ENCODE measurements at regions not wholly inside any gene's neighbourhood (a gene's known extent, or its start where the extent isn't known, plus 50 kb on each side); places are given as distances from the start of the nearest gene placed in this dataset.
"Not testable (repeated sequence)": the region's sequence is repeated elsewhere in the genome, so short reads cannot be mapped to it uniquely, and the experiment has no call there.

DNA sequence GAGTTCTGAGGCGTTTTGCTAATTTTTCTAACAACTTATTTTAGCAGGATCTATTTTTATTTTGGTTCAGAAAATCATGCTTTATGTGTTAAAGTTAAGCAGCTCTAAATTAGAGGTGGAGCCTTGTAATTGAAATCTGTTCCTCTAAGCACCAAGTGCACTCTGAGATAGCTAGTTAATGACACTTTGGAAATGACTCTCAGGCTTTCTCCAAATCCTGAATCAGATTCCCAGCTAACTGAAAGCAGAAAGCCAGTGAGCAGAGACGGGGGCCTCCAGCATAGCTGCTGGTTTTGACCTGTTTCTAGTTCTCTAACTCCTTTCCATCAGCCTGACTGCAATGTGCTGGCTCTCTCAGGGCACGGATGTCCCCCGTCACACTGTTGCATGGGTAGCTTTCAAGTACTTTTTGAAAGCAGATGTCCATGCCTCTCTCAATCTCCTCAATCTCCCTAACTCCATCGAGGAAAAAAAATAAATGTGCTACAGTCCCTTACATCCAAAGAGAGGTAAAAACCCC is 326.5 kb downstream of the SATB2 start:
- no peak for DNase-seq

DNA sequence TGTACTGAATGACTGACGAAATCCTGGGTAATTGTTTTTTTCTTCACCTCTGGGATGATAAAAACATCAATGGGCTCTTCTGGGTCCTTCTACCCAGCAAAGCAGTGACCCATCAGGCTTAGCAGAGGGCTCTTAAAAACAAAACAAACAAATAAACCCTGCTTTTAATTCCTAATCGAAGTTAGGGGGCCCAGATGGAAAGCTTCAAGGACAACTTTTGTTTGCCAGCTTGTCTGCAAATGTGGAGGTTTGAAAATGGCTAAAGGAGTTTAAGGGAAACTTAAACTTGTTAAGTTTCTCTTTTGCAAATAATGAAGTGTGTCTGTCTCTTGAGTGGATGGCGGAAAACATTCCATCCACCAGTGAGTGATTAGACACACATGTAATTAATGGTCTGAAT is 327.2 kb downstream of the SATB2 start:
- no peak for DNase-seq

DNA sequence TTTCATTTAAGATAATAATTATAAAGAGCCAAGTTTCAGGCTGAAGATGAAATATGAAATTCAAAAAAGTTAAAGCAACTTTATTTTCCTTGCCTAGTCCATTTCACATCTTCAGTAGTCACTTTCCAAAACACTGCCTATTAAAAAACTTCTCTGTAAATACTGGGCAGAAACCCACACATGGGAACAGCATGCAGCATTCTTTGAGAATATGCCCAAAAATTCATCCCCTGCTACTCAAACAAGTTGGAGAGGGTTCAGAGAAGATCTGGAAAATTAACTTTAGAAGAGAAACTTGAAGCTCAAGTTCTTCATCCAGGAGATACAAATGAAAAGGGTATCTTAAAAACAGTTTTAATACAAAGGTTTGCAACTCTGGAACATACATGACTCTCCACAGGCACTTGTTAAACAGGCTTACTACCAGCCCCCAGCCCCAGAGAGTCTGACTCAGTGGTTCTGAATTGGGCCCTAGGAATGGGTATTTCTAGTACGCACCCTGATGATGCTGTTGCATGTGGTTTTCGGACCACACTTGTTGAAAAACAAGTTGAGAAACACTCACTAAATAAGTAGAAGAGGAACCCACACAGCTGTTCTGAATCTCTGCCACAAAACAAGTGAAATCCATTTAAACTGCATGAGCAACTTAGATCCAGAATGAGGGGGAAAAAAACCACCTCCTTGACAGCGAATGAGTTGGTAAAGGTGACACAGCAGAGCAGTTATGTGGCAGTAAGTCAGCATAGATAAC is 329.1 kb downstream of the SATB2 start:
- DNase-seq = no peak

DNA sequence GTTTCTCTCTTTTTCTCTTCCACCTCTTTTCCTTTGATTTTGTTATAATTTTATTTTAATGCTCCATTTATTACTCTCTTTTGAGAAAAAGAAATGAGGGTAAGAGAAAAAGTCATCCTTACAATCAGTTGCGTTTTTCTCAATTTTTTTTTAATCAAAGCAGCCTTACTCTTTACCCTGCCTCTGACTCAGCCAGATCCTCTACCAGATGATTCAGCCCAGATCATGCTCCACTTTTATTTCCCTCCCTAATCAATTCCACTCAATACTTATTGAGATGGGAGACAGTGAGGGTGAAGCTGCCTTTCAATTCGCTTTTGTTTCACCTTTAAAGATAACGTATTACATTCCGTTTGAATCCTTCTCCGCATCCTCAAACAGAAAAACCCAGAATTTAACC is 337.9 kb downstream of the SATB2 start:
- no peak for DNase-seq

DNA sequence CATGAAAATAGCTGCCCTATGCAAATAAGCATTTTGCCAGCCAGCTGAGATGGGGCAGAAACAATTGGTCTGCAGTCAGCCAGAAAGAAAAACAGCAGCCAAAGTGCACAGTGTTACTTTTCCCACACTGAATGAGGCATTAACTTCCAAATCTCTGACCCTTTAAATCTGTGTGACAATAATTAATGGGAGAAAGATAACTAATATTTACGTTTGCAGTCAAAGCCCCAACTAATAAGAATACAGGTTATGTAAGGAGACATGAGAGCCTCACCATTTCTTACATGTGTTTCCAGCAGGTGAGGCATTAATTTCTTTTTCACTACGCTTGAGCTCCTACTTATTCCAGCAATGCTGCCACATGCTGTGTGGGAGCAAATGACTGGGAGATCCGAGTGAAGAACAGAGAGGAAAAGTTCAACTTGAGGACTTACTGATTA is 339.0 kb downstream of the SATB2 start:
- no peak for DNase-seq

DNA sequence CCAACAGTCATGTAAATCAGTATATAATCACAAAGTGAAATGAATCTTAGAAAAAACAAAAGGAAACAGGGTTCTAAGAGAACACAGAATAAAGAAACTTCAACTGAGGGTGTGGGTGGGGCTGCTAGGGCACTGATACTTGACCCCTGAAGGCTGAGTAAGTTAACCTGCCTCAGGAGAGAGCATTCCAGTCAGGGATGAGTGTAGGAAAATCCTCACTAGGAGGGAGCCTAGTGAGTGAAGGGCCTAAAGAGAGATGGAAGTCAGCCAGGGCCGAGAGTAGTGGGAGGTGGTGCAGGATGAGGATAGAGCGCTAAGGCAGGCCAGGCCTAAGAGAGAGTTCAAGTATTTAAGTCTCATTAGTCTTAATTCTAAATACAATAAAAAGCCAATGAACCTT is 342.6 kb downstream of the SATB2 start:
- DNase-seq = no peak

DNA sequence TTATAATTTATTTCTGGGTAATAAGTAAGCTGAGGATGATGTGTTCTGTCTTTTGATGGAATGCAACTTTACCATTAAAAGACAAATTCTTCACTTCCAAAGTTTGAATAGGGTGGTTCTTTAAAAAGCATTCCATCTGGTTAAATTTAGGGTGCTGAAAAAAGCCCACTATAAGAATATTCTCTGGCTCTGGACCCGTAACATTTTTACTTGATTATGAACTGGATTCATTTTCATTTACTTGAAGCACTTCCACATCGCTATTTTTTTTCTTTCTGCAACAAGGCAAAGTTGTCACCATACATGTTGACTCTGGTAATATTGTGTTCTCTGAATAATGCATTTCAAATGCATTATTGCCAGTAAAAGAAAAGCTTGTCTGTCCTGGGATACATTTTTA is 344.6 kb downstream of the SATB2 start:
- no peak for DNase-seq

DNA sequence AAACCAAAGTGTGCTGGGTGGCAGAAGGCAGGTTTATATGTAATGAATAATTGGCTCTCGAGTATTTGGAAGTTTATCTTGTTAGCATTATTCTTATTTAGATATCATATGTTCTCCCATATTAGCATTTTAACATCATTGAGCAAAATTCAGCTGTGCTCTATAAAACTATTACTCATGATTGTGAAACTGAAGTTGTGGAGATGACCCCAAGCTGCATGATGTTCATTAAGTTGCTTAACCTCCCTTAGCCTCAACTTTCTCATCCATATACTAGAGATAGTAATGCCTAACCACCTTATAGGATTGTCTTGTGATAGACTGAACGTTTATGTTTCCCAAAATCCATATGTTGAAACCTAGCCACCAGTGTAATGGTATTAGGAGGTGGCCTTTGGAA is 346.3 kb downstream of the SATB2 start:
- DNase-seq = no peak

DNA sequence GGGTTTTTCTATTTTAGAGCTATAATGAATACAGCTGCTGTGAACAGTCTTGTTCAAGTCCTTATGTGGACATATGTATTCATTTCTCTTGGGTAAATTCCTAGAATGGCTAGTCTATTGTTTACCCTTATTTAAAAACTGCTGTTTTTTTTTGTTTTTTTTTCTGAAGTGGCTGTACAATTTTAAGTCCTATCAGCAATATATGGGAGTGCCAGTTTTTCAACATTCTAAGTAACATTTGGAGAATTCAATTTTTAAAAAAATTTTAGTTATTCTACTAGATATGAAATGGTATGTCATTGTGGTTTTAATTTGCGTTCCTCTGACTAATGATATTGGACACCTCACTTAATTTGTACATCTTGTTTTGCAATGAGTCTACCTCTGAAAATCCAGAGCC is 349.7 kb downstream of the SATB2 start:
- no peak for DNase-seq

DNA sequence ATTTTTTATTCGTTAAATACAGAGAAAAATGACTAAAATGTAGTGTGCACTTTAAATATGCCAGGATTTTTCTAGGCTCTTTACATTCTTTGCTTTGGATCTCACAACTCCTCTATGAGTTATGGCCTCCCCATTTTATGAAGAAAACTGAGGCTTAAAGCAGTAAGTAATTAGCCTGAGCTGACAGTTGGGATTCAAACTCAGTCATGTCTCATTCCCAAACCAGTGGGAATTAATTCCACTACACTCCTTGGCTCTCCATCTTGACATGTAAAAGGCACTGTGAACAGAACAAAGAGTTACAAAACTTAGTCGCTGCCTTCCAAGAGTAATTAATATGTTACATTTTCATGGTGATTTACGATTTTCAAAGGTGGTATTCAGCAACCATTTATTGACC is 351.9 kb downstream of the SATB2 start:
- no peak for DNase-seq

DNA sequence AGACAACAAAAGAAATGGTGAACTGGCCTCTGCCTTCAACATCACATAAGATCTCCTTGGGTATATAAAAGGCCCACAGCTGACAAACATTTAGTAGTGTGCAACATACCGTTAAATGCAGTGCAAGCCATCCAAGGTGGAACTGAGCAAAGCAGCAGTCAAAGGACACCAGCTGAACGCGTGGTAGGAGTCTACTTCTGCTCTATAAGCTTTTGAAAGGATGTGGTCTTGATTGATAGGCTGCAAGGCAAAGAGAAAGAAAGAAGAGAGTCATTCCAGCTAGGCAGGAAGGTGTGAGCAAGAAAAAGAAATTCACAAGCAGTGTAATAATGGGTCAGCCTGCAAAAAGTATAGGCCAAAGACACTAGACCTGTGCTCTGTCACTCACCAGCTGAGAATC is 356.3 kb downstream of the SATB2 start:
- no peak for DNase-seq

DNA sequence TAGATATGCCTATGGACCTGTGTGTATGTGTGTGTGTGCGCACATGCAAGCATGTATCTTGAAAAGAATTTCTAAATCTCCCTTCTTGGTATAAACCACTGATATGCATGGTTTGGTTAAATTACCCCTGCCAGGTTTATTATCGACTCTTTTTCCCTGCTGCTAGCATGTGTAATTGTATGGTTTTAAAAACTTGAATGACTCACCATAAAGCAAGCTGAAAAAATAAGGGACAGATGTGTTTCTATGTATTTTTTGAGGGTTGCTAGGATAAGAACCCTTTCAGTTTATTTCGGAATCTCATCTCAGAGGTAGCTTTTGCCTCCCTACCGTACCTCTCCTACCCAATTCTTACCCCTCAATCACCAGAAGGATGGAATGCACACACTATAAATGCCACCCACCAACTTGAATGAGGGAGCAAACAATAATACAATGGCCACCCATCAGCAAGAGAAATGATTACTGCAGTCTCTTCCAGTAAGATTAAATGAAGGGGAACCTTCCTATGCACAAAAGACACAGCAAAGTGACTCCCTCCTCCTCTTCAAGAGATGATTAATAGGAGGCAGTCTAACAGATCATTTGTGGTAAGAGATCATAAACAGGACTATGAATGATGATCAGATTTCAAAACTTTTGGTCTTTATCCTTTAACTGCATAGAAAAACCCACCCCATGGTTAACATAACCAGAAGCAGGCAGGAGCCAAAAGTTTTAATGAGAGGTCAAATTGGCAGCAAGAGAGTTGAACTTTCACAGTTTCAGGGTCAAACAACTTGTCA is 357.2 kb downstream of the SATB2 start:
- DNase-seq = no peak

DNA sequence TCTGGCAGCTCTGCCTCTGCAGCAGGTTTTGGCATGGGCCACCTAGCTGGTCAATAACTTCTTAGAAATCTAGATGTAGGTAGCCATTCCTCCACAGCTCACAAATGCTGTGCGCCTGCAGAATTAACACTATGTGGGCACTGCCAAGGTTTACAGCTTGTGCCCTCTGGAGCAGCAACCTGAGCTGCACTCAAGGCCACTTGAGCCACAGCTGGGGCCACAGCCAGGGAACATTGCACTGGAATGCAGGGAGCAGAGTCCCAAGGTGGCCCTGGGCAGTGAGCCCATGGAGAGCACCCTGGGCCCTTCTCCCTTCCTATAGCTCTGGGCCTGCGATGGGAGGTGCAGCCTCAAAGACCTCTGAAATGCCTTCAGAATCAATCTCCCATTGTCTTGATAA is 365.3 kb downstream of the SATB2 start:
- DNase-seq = no peak

DNA sequence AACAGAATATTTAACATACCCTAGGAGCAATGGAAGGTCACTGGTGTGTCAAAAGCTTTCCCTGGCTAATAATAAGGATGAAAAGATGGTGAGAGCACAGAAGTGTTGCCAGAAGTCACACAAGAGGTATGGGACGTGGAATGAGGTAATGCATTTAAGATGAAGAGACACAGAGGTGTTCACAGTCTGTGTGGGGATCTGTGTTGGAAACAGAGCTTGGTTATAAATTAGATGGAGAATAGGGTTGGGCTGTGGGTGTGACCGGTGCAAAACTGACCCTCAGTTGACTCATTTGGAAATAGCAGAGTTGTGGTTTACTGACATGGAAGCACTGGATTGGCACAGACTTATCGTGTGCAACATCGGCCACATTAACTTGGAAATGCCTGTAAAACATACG is 372.5 kb downstream of the SATB2 start:
- no peak for DNase-seq

DNA sequence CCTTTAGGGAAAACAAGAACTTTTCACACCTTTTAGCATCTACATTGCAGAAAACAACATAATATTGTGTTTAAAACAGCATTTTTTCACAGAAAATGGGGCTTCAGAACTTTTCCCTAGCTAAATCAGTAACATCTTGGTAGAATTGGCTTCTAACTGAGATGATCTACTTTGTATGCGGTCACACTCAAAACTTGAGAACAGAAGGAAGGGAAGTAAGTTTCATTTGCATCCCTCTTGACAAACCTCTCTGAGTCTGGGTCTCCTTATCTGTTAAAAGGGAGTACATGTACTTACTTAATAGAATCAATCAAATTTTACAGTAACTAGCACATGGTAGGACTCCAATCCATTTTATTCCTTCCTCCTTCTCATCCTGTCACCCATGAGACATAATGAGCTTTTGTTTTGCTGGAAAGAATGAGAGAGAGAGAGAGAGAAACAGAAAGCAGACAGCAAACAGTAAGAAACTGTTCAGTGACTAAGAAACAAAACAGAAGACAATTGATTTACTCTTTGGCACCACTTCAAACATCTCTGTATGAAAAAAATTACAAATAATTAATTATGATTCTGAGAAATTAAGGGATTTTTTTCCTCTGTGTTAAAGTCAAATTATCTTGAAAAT is 387.3 kb downstream of the SATB2 start:
- DNase-seq = no peak

DNA sequence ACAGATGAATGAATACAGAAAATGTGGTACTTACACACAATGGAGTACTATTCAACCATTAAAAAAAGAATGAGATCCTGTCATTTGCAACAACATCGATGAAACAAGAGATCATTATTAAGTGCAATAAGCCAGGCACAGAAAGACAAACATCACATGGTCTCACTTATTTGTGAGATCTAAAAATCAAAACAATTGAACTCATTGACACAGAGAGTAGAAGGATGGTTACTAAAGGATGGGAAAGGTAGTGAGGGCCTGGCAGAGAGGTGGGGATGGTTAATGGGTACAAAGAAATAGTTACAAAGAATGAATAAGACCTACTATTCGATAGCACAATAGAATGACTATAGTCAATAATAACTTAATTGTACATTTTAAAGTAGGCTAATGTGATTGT is 393.5 kb downstream of the SATB2 start:
- DNase-seq = no peak

DNA sequence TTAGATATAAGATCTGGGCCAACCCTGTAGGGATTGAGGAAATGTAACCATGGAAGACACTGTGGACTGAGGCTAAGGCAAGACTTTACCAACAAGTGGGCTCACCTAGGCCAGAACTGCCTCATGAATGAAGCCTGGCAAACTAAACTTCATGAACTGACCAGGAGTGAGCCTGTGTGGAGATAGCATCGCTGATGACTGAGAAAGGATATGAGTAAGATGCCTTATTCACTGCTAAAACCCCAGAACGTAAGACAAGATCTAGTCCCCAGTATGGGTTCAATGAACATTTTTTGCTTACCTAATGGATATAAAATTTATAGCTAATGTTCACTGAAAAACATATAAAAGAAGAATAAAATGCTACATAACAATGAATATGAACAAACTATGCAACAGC is 399.8 kb downstream of the SATB2 start:
- no peak for DNase-seq

DNA sequence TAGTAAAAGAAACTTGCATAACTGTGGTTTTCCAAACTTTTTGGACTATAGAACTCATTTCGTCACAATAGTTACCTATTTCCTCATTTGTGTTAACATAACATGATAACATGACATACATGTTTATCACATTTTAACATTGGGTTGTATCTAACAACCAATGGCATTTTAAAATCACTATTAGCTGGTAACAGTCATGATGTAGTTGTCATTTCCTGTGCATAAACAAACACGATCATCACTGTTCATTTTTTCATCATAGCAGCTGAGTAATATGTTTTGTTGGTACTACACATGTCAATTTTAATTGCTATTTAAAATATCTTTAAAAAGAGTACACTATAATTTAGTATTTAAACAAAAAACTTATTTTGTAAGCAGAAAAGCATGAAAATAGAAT is 402.4 kb downstream of the SATB2 start:
- DNase-seq = no peak

DNA sequence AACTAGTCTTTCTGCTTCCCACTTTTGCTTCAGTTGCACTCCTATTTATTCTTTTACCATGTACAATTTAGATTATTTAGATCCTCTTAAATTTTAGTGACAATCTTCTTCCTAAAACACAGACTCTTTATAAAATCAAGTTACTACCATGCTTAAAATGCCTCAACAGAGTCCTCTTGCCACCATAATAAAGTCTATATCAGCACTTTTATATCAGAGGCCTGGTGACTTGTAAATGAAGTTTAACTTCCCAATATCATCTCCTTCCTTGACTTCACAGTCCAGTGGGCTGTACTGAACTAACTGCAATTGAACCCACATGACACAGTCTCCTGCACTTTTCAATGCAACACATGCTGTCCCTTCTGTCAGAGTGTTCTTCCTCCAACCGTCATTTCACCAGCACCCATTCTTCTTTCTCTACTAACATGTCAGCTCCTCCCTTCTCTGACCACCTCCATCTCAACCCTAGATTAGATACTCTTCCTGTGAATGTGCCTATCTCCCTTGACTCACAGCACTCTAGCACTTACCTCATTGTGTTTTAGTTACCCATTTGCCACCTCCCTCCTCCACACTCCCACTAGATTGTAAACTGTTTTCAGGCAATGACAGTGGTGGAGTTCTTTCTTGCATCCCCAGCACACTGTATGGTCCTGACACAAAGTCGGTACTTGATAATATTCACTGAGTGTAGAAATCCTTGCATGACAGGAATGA is 414.9 kb downstream of the SATB2 start:
- DNase-seq = no peak

DNA sequence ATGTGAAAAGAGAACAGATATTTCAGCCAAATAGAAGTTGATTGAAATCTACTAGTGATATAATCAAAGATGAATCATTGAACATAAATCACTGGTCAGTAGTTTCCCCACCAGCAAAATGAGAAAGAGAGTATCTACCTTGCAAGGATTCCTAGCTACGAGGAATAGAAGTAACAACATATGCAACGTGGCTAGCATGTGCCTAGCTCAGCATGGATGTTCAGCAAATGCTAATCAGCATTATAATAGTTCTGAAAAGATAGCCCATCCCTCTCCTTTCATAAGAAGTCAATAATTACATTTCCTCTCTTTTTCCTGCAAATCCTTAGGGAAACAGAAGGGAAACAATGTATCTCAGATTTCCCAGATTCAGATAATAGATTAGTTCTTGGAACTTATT is 417.2 kb downstream of the SATB2 start:
- no peak for DNase-seq

DNA sequence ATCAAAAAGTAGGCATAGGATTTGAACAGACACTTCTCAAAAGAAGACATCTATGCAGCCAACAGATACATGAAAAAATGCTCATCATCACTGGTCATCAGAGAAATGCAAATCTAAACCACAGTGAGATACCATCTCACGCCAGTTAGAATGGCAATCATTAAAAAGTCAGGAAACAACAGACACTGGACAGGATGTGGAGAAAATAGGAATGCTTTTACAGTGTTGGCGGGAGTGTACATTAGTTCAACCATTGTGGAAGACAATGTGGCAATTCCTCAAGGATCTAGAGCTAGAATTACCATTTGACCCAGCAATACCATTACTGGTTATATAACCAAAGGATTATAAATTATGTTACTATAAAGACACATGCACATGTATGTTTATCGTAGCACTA is 424.0 kb downstream of the SATB2 start:
- DNase-seq = not testable (repeated sequence)

DNA sequence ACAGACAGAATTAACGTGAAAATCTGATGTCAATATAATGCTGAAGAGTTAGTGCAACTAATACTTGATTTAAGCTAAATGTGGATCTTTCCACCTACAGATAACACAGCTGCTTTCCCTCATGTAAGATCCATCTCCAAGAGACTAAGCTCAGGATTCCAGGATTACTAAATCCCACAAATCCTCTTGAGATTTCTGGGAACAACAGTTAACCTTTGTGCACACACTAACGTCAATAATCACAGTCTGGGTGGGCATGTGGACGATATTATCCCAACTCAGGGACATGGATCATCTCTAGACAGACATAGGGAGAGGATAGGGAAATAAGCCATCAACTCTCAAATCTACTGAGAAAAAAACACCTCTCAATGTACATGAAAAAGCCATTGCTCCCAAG is 432.6 kb downstream of the SATB2 start:
- DNase-seq = no peak

DNA sequence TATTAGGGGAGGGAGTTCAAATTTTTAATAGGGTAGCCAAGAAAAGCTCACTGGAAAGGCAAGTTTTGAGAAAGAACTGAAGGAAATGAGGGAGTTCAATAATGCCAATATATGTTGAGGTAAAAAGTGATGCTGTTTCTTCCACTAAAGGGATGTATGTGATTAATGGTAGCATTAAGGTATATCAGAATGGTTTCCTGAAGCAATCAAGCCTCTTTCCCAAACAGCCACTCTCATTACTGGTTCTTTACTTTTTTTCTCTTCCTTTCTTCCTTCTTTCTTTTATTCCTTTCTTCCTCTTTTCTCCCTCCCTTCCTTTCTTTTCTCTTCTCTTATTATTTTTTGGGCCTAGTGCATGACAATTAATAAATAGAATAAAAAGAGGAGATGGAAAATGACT is 433.5 kb downstream of the SATB2 start:
- DNase-seq = no peak

All from occipital lobe (tissue), 1 donor.